ENCODE measurements at regions not wholly inside any gene's neighbourhood (a gene's known extent, or its start where the extent isn't known, plus 50 kb on each side); places are given as distances from the start of the nearest gene placed in this dataset.

- TF ChIP-seq SUZ12 (IDR thresholded peaks at IDR 0.05; ENCODE audit: extremely low read depth, insufficient read depth, insufficient read length), result no peak
- TF ChIP-seq YY1 (IDR thresholded peaks at IDR 0.05; ENCODE audit: insufficient read depth, insufficient read length), result no peak
Observed at GRCh38 chr1:228884615-228885566, 149.6 kb downstream of the RHOU start.

Data from NT2/D1 (cell line).